AG09309 (cell line): ENCODE measurements at regions not wholly inside any gene's neighbourhood (a gene's known extent, or its start where the extent isn't known, plus 50 kb on each side); places are given as distances from the start of the nearest gene placed in this dataset.

Experiments used
- DNase-seq: peaks from one replicate; pipeline ENCODE4 v3.0.0-alpha.2; 2010; ENCODE audit warnings: low read depth
- H3K4me3 ChIP-seq: 2 replicates; pipeline ENCODE4 v1.5.1; 2011; ENCODE audit warnings: mild to moderate bottlenecking, low read depth, low read length, moderate library complexity; ENCODE audit not compliant: control insufficient read depth
- CTCF ChIP-seq: IDR thresholded peaks from 2 replicates; pipeline ENCODE4 v1.5.1; 2011; ENCODE audit warnings: mild to moderate bottlenecking, low read depth, low read length, inconsistent platforms; ENCODE audit not compliant: insufficient read depth, control insufficient read depth; ENCODE audit errors: missing control alignments

- no peak overlapping the region for H3K4me3 ChIP-seq
- DNase-seq = no peak
- no peak for TF ChIP-seq CTCF
These were observed 74.1 kb upstream of the ACTRT2 start for GRCh38 chr1:2946999-2947690.

- TF ChIP-seq CTCF = no peak
- H3K4me3 ChIP-seq = no peak overlapping the region
- DNase-seq = no peak
These were observed 73.1 kb upstream of the ACTRT2 start for GRCh38 chr1:2948001-2948750.

GRCh38 chr1:2948751-2949680, 72.3 kb upstream of the ACTRT2 start:
- H3K4me3 ChIP-seq = no peak overlapping the region
- TF ChIP-seq CTCF = no peak
- DNase-seq = no peak

- H3K4me3 ChIP-seq = no peak overlapping the region
- no peak for DNase-seq
- TF ChIP-seq CTCF = no peak
These were observed 71.0 kb upstream of the ACTRT2 start for GRCh38 chr1:2949966-2950925.

GRCh38 chr1:2950926-2951305, 70.4 kb upstream of the ACTRT2 start:
- DNase-seq = no peak
- TF ChIP-seq CTCF = no peak
- no peak overlapping the region for H3K4me3 ChIP-seq
